Neural cell (in vitro differentiated cells): ENCODE measurements at regions not wholly inside any gene's neighbourhood (a gene's known extent, or its start where the extent isn't known, plus 50 kb on each side); places are given as distances from the start of the nearest gene placed in this dataset.

Experiments used
- H2AFZ ChIP-seq: fragments of 200-600, 300-800 bp; sonication (generic), shearing (Covaris generic); 2 replicates; pipeline ENCODE4 v1.6.0; 2014; ENCODE audit warnings: low read depth, mild to moderate bottlenecking, antibody characterized with exemption, low read length, moderate library complexity
- H3F3A ChIP-seq: fragments of 200-600 bp; shearing (Covaris generic); 2 replicates; pipeline ENCODE4 v1.6.1; 2016; ENCODE audit warnings: mild to moderate bottlenecking, moderate library complexity, mixed read lengths, antibody characterized with exemption, low read length; ENCODE audit not compliant: insufficient read depth, poor library complexity, severe bottlenecking
- H3K27ac ChIP-seq: fragments of 200-600, 300-800 bp; sonication (generic), shearing (Covaris generic); 2 replicates; pipeline ENCODE4 v1.5.1; 2014; ENCODE audit warnings: mild to moderate bottlenecking, low read length, moderate library complexity
- H3K27me3 ChIP-seq: fragments of 300-800, 200-600 bp; sonication (generic), shearing (Covaris generic); 2 replicates; pipeline ENCODE4 v1.6.0; 2014; ENCODE audit warnings: mild to moderate bottlenecking, low read depth, low read length, moderate library complexity; ENCODE audit not compliant: insufficient read depth
- H3K36me3 ChIP-seq: fragments of 300-800, 200-600 bp; sonication (generic), shearing (Covaris generic); 2 replicates; pipeline ENCODE4 v1.5.1; 2014; ENCODE audit warnings: mild to moderate bottlenecking, antibody characterized with exemption, low read length, moderate library complexity; ENCODE audit not compliant: insufficient read depth
- H3K4me2 ChIP-seq: fragments of 300-800, 200-600 bp; sonication (generic), shearing (Covaris generic); 2 replicates; pipeline ENCODE4 v1.6.0; 2014; ENCODE audit warnings: mild to moderate bottlenecking, low read length
- H3K4me3 ChIP-seq: fragments of 300-800, 200-600 bp; sonication (generic), shearing (Covaris generic); 2 replicates; pipeline ENCODE4 v1.5.1; 2014; ENCODE audit warnings: mild to moderate bottlenecking, low read length, moderate library complexity
- H3K79me2 ChIP-seq: fragments of 200-600 bp; shearing (Covaris generic); replicated peaks from 2 replicates; pipeline ENCODE4 v1.6.0; 2014; ENCODE audit warnings: mild to moderate bottlenecking, low read length, moderate library complexity; ENCODE audit not compliant: insufficient read depth
- H3K9ac ChIP-seq: fragments of 300-800, 200-600 bp; sonication (generic), shearing (Covaris generic); 2 replicates; pipeline ENCODE4 v1.6.1; 2016; ENCODE audit warnings: mild to moderate bottlenecking, low read length, mixed read lengths
- H3K9me2 ChIP-seq: fragments of 200-600 bp; shearing (Covaris generic); 2 replicates; pipeline ENCODE4 v1.6.1; 2016; ENCODE audit warnings: mild to moderate bottlenecking, low read length, mixed read lengths; ENCODE audit not compliant: insufficient read depth
- H3K9me3 ChIP-seq: fragments of 200-600, 300-800 bp; sonication (generic), shearing (Covaris generic); 2 replicates; pipeline ENCODE4 v1.6.1; 2016; ENCODE audit warnings: mild to moderate bottlenecking, mixed run types, low read length, moderate library complexity, mixed read lengths
- H4K20me1 ChIP-seq: fragments of 200-600 bp; shearing (Covaris generic); 2 replicates; pipeline ENCODE4 v1.6.1; 2016; ENCODE audit warnings: mild to moderate bottlenecking, mixed run types; ENCODE audit not compliant: insufficient read depth
- EP300 ChIP-seq: fragments of 450-650 bp; conservative IDR thresholded peaks from 2 replicates; pipeline ENCODE4 v1.6.1; 2014; ENCODE audit warnings: antibody characterized with exemption, mild to moderate bottlenecking, moderate library complexity; ENCODE audit not compliant: poor library complexity, severe bottlenecking
- EZH2 ChIP-seq: fragments of 200-600, 300-800 bp; shearing (Covaris generic), sonication (generic); IDR thresholded peaks from 2 replicates; pipeline ENCODE4 v1.6.1; 2014; ENCODE audit warnings: antibody characterized with exemption, low read length, borderline replicate concordance, mild to moderate bottlenecking; ENCODE audit not compliant: insufficient read depth, poor library complexity, severe bottlenecking
- MXI1 ChIP-seq: fragments of 450-650 bp; conservative IDR thresholded peaks from 2 replicates; pipeline ENCODE4 v1.6.1; 2014; ENCODE audit warnings: antibody characterized with exemption, mild to moderate bottlenecking; ENCODE audit not compliant: poor library complexity, severe bottlenecking
- POLR2AphosphoS5 ChIP-seq: IDR thresholded peaks from 2 replicates; pipeline ENCODE4 v1.6.1; 2012
- RAD21 ChIP-seq: fragments of 450-650 bp; conservative IDR thresholded peaks from 2 replicates; pipeline ENCODE4 v1.6.1; 2014; ENCODE audit warnings: antibody characterized with exemption, mild to moderate bottlenecking, moderate library complexity
- SMC3 ChIP-seq: fragments of 450-650 bp; conservative IDR thresholded peaks from 2 replicates; pipeline ENCODE4 v1.6.1; 2014; ENCODE audit warnings: antibody characterized with exemption, mild to moderate bottlenecking, moderate library complexity; ENCODE audit not compliant: poor library complexity
- TAF1 ChIP-seq: IDR thresholded peaks from 2 replicates; pipeline ENCODE4 v1.6.1; 2012; ENCODE audit warnings: low read depth
- TF ChIP-seq, protein P1 (sequence below): fragments of 450-650 bp; IDR thresholded peaks from 2 replicates; pipeline ENCODE4 v1.5.1; 2014; ENCODE audit warnings: antibody characterized with exemption, mild to moderate bottlenecking, moderate library complexity; ENCODE audit not compliant: poor library complexity, severe bottlenecking
- TF ChIP-seq, protein P2 (sequence below): IDR thresholded peaks from 2 replicates; pipeline ENCODE4 v1.6.1; 2012; ENCODE audit warnings: borderline replicate concordance

DNA sequence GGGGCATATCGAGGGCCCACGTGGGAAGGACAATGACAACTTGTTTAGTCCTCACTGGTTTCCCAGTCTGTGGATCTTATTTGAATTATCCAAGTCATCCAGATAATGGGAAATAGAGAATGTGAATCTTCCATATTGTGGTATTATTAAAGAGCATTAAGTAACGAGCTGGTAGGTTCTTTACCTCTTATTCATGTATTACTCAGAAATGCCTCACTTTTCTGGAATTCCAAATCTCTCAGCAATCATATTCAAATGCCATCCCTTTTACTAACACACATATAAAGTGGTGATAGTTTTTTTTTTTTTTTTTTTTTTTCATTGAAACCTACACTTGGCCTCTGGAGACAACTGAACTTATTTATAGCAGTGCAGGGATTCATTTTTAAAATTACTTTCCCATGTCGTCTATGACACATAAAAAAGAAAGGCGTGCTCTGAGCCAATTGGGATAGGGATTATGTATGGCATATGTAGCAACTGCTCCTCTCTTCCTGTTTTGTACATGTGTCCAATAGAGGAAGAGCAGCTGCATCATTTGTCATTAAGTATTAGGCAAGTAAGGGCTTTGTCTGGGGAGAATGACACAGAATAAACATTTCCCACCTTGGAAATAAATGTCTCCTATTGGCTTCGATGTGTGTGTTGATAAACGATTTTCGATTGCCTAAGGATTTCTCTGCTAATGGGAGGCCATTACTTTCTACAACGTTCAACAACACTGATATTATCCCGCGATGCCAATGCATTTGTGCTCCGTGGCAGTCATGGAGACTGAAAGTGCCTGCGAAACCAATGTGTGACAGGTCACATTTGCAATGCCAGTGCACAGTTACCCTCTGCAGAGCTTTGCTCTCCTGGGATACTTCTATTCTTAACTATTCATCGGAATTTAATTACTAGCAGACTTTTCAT lies 78.6 kb upstream of the IFNG-AS1 start:
- no peak overlapping the region for H2AFZ ChIP-seq
- no peak overlapping the region for H3K4me2 ChIP-seq
- no peaks in the 10 kb centered on the region for H3K9me3 ChIP-seq
- H3K79me2 ChIP-seq: no peaks in the 10 kb centered on the region
- TF ChIP-seq EZH2 (no peak), SMC3 (no peak), POLR2AphosphoS5 (no peak), TAF1 (no peak)
- no peak overlapping the region for H3K27ac ChIP-seq
- H3K9ac ChIP-seq: no peak overlapping the region
- H3F3A ChIP-seq: no peaks in the 10 kb centered on the region
- no peaks in the 10 kb centered on the region for H4K20me1 ChIP-seq
- H3K9me2 ChIP-seq: no peaks in the 10 kb centered on the region
- no peaks in the 10 kb centered on the region for H3K27me3 ChIP-seq
- no peaks in the 10 kb centered on the region for H3K36me3 ChIP-seq
- no peak overlapping the region for H3K4me3 ChIP-seq

DNA sequence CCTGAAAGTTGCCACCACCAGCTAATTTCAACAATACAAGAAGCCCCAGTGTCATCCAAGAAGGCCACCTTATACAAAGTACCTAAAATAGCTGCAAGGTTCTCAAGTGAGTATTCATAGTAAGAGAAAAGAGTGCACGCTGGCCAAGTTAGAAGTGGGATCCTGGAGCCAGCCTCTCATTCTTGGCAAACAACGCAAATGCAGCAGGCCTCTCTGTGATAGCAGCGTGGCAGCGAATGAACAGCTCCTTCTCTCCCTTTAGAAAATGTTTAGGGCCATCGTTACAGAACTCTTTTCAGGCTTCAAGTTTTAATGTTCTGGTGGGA lies 78.0 kb upstream of the IFNG-AS1 start:
- Histone ChIP-seq H3K4me2 (no peak overlapping the region), H2AFZ (no peak overlapping the region), H3K36me3 (no peaks in the 10 kb centered on the region), H4K20me1 (no peaks in the 10 kb centered on the region), H3K9ac (no peak overlapping the region), H3K27me3 (no peaks in the 10 kb centered on the region), H3K27ac (no peak overlapping the region), H3F3A (no peaks in the 10 kb centered on the region), H3K4me3 (no peak overlapping the region), H3K79me2 (no peaks in the 10 kb centered on the region), H3K9me3 (no peaks in the 10 kb centered on the region), H3K9me2 (no peaks in the 10 kb centered on the region)
- TF ChIP-seq EZH2 (no peak), RAD21 (no peak), TAF1 (no peak), EP300 (no peak), MXI1 (no peak), SMC3 (no peak), POLR2AphosphoS5 (no peak)
- TF ChIP-seq, protein P1, sequence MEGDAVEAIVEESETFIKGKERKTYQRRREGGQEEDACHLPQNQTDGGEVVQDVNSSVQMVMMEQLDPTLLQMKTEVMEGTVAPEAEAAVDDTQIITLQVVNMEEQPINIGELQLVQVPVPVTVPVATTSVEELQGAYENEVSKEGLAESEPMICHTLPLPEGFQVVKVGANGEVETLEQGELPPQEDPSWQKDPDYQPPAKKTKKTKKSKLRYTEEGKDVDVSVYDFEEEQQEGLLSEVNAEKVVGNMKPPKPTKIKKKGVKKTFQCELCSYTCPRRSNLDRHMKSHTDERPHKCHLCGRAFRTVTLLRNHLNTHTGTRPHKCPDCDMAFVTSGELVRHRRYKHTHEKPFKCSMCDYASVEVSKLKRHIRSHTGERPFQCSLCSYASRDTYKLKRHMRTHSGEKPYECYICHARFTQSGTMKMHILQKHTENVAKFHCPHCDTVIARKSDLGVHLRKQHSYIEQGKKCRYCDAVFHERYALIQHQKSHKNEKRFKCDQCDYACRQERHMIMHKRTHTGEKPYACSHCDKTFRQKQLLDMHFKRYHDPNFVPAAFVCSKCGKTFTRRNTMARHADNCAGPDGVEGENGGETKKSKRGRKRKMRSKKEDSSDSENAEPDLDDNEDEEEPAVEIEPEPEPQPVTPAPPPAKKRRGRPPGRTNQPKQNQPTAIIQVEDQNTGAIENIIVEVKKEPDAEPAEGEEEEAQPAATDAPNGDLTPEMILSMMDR: no peak
- TF ChIP-seq, protein P2, sequence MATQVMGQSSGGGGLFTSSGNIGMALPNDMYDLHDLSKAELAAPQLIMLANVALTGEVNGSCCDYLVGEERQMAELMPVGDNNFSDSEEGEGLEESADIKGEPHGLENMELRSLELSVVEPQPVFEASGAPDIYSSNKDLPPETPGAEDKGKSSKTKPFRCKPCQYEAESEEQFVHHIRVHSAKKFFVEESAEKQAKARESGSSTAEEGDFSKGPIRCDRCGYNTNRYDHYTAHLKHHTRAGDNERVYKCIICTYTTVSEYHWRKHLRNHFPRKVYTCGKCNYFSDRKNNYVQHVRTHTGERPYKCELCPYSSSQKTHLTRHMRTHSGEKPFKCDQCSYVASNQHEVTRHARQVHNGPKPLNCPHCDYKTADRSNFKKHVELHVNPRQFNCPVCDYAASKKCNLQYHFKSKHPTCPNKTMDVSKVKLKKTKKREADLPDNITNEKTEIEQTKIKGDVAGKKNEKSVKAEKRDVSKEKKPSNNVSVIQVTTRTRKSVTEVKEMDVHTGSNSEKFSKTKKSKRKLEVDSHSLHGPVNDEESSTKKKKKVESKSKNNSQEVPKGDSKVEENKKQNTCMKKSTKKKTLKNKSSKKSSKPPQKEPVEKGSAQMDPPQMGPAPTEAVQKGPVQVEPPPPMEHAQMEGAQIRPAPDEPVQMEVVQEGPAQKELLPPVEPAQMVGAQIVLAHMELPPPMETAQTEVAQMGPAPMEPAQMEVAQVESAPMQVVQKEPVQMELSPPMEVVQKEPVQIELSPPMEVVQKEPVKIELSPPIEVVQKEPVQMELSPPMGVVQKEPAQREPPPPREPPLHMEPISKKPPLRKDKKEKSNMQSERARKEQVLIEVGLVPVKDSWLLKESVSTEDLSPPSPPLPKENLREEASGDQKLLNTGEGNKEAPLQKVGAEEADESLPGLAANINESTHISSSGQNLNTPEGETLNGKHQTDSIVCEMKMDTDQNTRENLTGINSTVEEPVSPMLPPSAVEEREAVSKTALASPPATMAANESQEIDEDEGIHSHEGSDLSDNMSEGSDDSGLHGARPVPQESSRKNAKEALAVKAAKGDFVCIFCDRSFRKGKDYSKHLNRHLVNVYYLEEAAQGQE: no peak
